GM23338 (cell line): ENCODE measurements at regions not wholly inside any gene's neighbourhood (a gene's known extent, or its start where the extent isn't known, plus 50 kb on each side); places are given as distances from the start of the nearest gene placed in this dataset.

ENCODE experiments used
- CREB1 ChIP-seq: fragments of 250-450 bp; sonication (Bioruptor Pico); IDR thresholded peaks from 2 replicates; pipeline ENCODE4 v1.5.0; 2020; ENCODE audit warnings: low read depth, mild to moderate bottlenecking, moderate library complexity
- CTCF ChIP-seq, 2 experiments: fragments of 200-600 bp in 1 of 2; sonication (generic) in 1 of 2; conservative IDR thresholded peaks; 2 replicates each; pipeline versions ENCODE4 v1.5.1 to v1.6.1; 2016 to 2017; ENCODE audit warnings: antibody characterized with exemption in 2 of 2, low read depth in 2 of 2, mild to moderate bottlenecking in 2 of 2, moderate library complexity in 1 of 2
- EZH2 ChIP-seq: fragments of 200-600 bp; sonication (generic); IDR thresholded peaks from one replicate; pipeline ENCODE4 v1.8.0; 2017; ENCODE audit warnings: antibody characterized with exemption, mild to moderate bottlenecking, low read depth; ENCODE audit not compliant: unreplicated experiment
- EZH2phosphoT487 ChIP-seq: fragments of 200-600 bp; sonication (generic); IDR thresholded peaks from one replicate; pipeline ENCODE4 v1.8.1; 2018; ENCODE audit warnings: antibody characterized with exemption; ENCODE audit not compliant: unreplicated experiment
- JUNB ChIP-seq: IDR thresholded peaks from one replicate; pipeline ENCODE4 v1.6.1; 2016; ENCODE audit warnings: antibody characterized with exemption; ENCODE audit not compliant: unreplicated experiment
- NANOG ChIP-seq: IDR thresholded peaks from 2 replicates; pipeline ENCODE4 v1.6.1; 2016; ENCODE audit warnings: antibody characterized with exemption, borderline replicate concordance
- POLR2AphosphoS5 ChIP-seq: IDR thresholded peaks from 2 replicates; pipeline ENCODE4 v1.6.1; 2016; ENCODE audit warnings: antibody characterized with exemption, low read depth
- REST ChIP-seq: IDR thresholded peaks from one replicate; pipeline ENCODE4 v1.6.1; 2018; ENCODE audit warnings: antibody characterized with exemption; ENCODE audit not compliant: unreplicated experiment
- STAT1 ChIP-seq: IDR thresholded peaks from one replicate; pipeline ENCODE4 v1.6.1; 2016; ENCODE audit warnings: antibody characterized with exemption; ENCODE audit not compliant: unreplicated experiment
- ZNF331 ChIP-seq: fragments of 250-450 bp; sonication (Bioruptor Pico); IDR thresholded peaks from 2 replicates; pipeline ENCODE4 v1.5.0; 2020; ENCODE audit warnings: low read depth, mild to moderate bottlenecking, moderate library complexity
- TF ChIP-seq, protein P1 (sequence below): IDR thresholded peaks from 2 replicates; pipeline ENCODE4 v1.6.1; 2016; ENCODE audit warnings: antibody characterized with exemption

- TF ChIP-seq EZH2 (no peak), CTCF (conservative IDR thresholded peaks at IDR 0.05; ENCODE audit: low read depth in 2 of 2) (no peak), POLR2AphosphoS5 (no peak), EZH2phosphoT487 (no peak), NANOG (no peak), CREB1 (CRISPR knock-in tag) (no peak), JUNB (no peak), REST (no peak), ZNF331 (no peak), STAT1 (no peak)
- TF ChIP-seq, protein P1, sequence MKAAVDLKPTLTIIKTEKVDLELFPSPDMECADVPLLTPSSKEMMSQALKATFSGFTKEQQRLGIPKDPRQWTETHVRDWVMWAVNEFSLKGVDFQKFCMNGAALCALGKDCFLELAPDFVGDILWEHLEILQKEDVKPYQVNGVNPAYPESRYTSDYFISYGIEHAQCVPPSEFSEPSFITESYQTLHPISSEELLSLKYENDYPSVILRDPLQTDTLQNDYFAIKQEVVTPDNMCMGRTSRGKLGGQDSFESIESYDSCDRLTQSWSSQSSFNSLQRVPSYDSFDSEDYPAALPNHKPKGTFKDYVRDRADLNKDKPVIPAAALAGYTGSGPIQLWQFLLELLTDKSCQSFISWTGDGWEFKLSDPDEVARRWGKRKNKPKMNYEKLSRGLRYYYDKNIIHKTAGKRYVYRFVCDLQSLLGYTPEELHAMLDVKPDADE = no peak
Observed at GRCh38 chr2:122277956-122278355, 522.5 kb downstream of the TSN start.
